NOMO-1 treated with dmso at 0.1 percent for 144 hours (cell line): ENCODE measurements at regions not wholly inside any gene's neighbourhood (a gene's known extent, or its start where the extent isn't known, plus 50 kb on each side); places are given as distances from the start of the nearest gene placed in this dataset.
"Not testable (repeated sequence)": the region's sequence is repeated elsewhere in the genome, so short reads cannot be mapped to it uniquely, and the experiment has no call there.

Source experiments
- DNase-seq: peaks from one replicate; lab custom pipeline; 2025; ENCODE audit not compliant: unreplicated experiment; lab: John Stamatoyannopoulos, UW

DNA sequence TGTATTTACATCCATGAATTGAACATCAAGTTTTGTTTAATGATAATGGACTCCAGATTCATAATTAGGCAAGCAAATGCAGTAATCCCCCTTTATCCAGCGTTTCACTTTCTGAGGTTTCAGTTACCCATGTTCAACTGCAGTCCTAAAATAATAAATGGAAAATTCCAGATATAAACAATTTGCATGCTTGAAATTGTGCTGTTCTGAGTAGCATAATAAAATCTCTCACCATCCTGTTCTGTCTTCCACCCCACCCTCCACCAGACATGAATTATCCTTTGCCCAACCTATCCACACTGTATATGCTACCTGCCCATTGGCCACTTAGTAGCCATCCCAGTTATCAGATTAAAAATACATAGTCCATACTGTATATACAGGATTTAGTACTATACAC lies 224.5 kb upstream of the CHAC2 start:
- no peak for DNase-seq

DNA sequence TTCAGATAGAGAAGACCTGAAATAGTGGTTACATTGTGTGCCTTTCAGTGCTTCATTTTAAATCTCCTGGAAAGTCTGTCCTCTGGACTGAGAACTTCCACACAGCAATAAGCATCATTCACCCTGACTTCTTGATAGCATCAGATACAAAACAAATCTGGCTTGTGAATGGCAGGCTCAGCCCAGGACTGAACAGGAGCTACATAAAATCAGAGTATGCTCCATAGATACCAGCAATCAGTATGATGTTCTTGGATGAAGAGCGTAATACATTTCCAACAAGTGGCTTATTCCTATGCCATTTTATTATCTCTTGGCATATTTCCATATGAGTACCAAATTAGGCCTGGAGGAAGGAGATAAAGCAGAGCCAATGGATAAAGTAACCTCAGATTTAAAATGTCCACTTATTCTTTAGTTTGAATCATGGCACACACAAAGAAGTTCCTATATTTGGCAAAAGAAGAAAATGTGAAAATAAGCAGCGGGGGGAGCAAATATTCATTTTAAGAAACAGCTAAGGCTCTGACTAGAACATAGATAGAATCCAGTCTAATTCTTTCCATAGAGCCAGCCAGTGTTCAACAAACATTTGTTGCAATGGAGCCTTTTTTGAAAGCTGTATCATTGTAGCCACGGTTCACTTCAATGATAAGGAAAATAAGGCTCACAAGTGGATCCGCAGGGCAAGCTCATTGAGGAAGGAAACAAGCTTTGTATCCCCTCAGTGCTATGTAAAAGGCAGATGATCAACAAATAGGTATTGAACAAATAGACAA lies 230.8 kb upstream of the CHAC2 start:
- DNase-seq = no peak

DNA sequence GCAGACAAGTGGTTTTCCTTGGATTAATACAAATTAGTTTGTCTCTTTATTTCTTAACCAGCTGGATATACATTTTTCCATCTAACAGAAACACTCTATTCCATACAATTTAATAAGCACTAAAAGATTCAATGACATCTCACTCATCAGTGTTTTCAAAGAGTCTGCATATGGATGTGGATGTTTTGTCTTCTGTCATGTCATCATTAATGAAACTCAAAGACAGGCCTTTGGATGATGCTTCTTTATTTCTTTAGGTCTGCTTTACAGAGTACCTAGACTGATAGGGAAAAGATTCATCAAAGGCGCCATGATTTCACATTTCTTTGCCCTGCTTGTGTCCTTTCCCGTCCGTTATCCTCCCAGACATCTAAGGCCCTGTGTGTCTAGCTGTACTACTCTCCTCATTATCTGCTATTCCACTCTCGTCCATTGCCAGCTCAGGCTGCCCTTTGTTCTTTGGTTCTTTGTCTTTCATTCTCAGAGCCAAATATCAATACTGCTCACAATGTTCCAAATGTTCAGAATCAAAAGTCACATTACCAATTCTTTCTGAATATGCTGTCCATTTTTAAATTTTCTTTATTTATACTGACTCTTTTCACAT lies 232.3 kb upstream of the CHAC2 start:
- no peak for DNase-seq

DNA sequence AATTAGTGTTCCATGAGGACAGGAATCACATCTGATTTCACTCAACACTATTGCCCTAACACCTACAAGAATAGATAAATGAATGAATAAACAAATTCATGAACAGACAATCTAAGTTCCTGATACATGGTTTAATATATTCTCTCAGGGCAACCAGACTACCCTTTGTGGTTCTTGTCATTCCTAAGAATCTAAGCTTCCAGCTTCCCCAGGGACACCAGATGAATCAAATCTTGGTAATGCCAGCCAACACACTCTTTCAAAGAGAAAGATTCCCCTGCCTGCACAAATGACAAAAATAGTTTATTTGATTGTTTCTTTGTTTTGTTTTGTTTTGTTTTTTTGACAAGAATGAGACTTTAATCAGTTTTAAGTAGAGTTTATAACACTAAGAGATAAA lies 237.5 kb upstream of the CHAC2 start:
- DNase-seq = no peak

DNA sequence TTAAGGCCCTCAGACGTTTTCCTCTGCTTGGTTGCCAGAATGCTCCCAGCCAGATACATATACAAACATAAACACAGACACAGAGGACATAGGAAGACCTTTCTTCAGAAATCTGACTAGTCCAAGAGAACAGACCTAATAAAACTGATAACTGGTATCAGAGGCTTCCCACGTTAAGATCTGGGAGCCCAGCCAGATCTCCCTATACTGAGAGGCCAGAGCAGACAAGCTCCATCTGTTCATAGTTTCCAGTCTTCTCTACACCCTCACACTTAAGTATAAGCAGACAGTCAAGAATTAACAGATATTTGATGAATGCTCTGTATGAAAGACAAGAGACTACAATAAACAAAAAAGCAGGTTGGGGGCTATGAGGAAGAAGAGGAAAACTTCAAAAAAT lies 240.5 kb upstream of the CHAC2 start:
- no peak for DNase-seq

DNA sequence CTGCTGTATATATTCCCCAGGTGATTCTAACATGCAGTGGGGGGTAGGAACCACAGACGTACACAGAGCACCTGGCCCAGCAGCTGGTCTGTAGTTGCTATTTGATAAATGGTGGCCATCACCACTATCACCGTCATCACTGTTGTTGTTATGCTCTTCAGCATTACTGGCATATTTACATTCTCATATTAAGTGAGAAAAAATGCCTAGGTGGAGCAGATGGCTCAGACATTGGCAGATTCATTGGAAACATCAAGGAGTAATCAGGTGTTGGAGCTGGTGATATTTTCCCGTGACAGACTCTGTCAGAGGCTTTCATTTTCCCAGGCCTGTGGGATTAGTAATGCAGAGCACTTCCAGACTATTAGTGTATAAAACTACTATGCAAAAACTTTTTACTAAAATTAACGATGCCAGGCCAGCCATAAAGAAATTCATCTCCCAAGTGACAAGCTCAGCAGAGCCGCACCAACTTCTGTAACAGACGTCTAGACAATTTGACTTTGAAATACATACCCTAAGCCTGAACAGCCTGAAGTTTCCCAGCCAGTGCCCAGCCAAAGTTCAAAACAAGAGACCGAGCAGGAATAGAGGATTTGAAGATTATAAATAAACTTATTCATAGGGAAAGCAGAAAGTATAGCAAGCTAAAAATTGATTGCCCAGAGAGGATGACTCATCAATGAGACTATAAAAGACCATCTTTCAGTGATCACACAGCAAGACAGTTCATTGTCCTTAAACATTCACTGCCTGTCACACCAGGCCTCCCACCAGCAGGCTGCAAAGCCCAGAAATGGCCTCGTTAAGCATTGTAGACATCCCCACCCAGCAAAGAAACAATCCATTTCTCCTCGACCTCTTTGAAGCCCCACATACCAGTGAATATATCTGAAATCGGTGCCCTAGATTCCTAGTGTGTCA lies 247.4 kb upstream of the CHAC2 start:
- DNase-seq = no peak

DNA sequence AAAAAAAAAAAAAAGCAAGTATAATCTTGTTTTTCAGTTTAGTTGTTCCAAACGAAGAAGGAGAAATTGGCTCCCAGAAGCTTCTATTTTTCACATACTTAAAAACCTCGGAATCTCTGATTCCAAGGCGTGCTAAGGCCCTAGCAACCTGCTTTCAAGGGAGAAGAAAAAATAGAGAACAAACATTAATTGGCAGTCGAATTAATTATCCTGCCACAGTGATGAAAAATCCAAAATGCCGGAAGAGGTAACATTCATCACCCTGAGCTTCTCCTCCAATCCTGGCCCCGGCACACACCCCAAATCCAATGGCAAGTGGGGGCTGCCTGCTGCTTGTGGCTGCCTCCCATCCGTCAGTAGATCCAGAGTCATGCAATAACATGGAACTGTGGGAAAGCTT lies 250.2 kb upstream of the CHAC2 start:
- no peak for DNase-seq

DNA sequence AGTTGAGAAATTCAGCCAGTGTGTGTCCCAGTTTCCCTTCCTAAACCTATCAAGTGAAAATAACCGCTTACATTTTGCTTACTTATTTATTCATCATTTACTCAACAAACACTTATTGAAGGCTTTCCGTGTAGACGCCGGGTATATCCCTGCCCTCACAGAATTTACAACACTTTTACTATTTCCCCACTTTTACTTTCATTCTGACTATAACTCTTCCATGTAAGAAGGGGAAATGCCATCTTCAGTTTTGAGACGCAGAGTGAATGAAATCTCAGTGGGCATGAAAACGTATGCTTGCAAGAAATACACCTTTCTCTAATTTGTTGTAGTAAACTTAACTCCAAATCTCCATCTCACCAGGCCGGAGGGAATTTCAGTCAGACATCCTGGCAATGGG lies 251.0 kb upstream of the CHAC2 start:
- DNase-seq = no peak

DNA sequence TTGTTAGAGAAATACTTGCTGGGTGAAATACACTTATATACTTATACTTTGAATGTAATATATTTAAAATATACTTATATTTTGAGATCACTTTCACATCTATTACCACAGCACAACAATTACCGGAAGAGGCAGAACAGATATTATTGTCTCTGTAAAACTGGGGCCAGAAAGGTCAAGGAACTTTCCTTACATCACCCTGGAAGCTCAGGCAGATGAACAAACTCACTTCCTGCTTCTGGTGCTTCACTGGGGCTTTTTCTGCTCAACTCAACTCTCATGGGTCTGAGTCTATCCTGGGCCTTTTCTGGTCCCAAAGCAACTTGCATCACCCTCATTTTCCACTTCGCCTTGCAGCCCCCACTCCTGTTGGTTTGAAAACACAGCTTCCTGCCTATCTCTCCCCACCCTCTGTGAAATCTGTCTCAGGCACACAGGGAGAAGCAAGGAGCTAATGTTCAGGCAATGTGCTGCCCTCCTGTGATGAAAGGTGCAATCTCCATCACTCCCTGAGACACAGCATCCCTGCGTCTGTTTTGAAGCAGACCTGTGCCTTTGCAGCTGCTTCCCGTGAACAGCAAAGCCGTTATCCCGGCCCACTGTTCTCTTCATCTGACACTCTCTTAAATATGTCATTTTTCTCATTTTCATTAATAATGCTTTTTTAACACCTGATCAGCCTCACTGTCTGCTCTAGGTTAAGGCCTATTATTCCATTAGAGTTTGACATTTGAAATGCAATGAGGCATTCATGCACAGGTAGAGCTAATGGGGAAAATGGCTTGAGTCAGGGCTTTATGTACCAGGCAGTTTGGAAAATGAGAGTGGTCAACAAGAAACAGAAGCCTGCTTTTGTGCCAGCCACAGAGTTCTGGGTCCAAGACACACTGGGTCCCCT lies 251.9 kb upstream of the CHAC2 start:
- no peak for DNase-seq

DNA sequence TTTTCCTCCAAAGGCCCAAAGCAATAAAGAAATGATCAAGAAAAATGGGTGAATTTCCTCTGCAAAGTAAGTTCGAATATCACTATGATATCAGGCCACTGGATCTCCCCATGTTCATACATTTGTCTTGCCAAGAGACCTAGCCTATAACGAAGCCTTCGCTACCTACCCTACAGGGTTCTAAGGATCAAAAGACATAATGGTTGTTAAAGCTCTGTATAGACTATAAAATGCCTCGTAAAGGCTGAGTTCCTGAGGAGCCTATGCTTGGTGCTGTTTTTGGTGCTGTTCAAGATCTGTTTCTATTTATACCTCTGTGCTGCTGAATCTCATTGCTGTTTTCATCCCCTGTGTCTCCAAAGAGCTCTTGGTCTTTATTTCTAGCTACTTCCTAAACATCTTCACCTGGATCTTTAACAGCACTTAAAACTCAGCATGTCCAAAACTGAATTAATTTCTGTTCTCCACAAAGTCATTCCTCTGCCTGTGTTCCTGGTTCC lies 254.4 kb upstream of the CHAC2 start:
- DNase-seq = no peak

DNA sequence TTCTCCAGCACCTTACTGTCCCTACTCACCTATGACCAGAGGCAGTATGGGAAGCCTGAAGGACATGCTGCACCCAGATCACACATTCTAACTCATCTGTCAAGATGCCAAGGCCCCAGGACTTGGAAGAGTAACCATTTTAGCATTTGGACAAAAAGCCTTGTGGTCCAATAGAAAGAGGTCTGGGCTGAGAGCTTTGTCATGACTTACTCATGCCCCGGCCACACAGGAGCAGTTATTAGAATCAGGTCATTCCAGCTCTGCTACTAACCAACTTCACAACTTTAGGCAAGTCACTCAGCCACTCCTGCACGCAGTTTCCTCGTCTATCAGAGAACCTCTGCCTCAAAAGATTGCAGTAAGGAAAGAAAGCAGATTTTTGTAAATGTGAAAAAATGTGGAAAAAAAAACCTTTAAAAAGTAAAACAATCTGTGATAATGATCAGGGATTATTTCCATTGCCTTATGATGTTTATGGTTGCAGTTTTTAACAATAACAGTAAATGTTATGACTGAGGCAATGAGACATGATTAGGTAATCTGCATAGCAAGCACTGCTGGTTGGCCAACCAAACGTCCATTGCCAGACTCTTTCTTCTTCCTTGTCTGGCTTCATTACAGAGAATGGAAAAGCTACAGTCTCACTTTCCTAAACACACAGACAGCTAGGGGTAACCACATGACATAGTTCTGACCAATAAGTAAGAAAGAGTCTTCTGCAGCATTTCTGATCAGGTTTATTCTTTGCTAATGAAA lies 255.4 kb upstream of the CHAC2 start:
- DNase-seq = no peak

DNA sequence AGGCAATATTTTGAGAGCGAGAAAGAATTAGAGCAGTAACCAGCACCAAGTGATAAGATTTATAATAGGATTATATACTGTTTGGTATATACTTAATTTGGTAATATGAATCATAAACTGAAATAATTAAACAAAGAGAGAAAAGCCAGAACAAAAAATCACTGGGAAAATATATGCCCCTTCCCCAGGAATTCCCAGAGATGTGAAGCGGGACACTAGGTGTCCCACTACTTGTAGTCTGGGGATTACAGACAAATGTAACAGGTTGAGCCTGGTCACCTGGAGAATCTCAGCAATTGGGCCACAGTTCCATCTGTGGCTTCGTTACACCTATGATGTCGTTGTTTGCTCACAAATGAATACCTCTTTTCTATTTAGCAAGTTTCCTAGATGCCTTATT lies 256.1 kb upstream of the CHAC2 start:
- no peak for DNase-seq

DNA sequence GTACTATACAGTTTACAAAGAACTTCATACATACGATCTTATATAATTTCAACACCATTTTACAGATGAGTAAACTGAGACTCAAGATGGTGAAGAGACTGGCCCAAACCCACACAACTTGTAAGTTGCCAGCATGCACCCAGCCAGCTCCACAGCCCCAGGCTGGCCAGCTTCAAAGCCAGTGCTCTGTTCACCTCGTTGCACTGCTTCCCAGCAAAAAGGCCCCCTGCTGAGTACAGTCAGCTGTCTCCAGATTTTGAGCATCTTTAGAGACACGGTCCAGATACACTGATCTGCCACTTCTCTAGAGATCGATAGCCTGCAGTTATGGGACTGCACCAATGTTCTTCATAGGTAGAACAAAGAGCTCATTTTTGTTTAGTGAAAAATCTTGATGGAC lies 257.2 kb upstream of the CHAC2 start:
- DNase-seq = no peak

DNA sequence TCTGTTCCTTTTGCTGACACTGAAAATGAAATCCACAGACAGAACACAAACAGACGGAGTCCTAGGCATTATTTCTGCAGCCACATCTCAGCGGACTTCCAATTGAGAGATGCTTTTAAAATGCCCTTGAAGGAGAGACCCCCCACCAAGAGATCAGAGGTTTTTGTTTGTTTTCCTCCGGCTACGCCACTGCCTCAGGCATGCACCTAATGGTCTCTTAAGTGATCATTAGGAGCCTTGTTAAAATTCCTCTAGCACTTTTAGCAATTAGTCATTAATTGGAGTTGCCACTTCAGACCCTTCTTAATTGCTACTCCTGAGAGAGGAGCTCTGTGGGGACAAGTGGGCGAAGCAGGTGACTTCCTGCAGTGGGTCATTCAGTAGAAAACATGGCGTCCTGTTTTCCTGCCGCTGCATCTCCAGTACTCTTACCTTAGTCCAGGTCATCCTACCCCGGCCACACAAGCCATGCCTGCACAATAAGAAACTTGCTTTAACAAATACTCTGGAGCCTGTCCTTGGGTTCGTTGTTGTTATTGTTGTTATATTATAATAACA lies 257.7 kb upstream of the CHAC2 start:
- no peak for DNase-seq

DNA sequence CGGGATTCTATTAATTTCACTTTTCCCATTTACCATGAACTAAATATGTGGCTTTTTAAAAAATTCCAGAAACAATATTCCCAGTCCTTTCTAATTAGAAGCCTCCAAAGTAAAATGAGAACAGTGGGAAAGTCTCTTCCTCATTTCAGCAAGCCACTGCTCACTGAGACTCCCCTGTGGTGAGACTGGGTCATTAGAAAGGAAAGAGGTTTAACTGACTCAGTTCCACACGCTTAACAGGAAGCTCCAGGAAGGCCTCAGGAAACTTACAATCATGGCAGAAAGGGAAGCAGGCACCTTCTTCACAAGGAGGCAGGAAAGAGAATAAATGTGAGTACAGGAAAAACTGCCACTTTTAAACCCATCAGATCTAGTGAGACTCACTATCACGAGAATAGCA lies 258.9 kb upstream of the CHAC2 start:
- DNase-seq = no peak

DNA sequence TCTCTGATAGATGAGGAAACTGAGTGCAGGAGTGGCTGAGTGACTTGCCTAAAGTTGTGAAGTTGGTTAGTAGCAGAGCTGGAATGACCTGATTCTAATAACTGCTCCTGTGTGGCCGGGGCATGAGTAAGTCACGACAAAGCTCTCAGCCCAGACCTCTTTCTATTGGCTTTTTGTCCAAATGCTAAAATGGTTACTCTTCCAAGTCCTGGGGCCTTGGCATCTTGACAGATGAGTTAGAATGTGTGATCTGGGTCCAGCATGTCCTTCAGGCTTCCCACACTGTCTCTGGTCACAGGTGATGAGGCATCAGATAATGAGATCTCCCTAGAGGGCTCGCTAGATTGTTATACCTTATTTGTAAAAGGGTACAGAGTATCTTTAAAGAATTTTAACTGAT lies 260.5 kb upstream of the CHAC2 start:
- not testable (repeated sequence) for DNase-seq

DNA sequence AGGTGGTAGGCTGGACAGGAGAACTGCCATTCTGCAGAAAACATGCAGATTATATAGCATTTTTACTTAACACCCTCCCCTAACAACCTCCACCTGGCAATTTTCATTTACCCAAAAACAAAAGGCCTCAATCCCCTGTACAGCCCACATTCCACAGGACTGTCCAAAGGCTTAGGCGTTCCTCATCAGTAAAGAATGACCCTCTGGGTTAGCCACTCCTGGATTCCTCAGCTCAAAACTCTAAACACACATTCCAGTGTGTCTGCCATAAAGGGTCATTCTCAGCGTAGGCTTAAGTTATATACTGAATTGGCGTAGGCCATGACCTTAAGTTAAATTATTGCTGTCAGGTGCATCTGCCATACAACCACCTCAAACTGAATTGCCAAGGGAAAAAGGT lies 261.8 kb upstream of the CHAC2 start:
- DNase-seq = no peak

DNA sequence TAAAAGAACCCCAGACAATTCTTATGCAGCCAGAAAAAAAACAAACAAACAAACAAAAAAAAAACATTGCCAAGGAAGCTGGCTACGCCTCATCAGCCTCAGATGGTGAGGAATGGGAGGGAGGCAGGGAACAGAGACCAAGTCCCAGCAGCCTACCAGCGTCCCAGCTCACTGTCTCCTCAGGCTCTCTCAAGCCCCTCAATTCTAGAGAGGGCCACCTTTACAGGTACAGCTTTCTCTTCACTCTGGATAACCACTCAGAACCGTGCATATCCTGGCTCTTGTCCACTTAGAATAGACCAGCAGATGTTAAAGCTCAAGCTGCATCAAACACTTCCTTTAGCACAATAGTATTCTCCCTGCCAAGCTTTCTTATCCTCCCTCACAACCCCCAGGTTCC lies 263.1 kb upstream of the CHAC2 start:
- no peak for DNase-seq

DNA sequence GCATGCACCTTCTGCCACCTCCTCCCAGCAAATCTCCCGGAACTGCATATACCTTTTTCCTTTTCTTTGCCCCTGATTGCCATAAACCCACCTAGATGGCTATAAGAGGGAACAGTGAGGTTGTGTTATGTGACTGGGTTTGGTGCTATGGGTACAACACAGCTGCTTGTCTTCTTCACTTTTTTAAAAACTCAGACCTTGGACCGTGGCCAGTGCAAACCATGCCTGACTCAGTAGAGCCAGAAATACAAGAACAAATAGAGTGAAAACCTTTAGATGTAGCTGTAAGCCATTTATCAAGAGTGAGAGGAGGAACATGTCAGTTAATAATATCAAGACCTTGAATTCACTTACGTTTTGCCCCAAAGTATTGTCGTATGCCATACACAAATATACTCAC lies 267.4 kb upstream of the CHAC2 start:
- DNase-seq = no peak

DNA sequence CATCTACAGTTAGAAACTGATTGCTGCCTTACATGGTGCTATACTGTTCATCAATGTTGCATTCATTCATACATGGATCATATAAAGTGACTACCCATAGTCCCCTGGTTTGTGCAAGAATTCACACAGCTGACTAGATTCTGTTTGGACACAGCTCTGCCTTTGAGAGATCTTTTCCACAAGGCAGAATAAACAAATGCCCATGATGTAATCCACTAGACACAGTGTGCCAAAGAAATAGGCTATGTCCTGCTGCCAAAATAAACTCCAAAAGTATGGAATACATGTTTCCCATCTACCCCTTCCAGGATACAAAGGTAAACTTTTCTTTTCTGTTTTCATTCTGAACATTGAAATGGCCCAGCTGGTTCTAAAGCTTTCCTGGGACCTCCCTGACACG lies 269.4 kb upstream of the CHAC2 start:
- no peak for DNase-seq
